ENCODE measurements at regions not wholly inside any gene's neighbourhood (a gene's known extent, or its start where the extent isn't known, plus 50 kb on each side); places are given as distances from the start of the nearest gene placed in this dataset.

GRCh38 chr9:135306699-135307098 lies 172.9 kb upstream of the PPP1R26 start:
- no peak for TF ChIP-seq CTCF (IDR thresholded peaks at IDR 0.05)
- no peak for TF ChIP-seq POLR2A (IDR thresholded peaks at IDR 0.05)
- TF ChIP-seq POLR2AphosphoS5 (IDR thresholded peaks at IDR 0.05): no peak

All from breast epithelium (tissue), 3 donors.